OCI-LY1 (cell line): ENCODE measurements at regions not wholly inside any gene's neighbourhood (a gene's known extent, or its start where the extent isn't known, plus 50 kb on each side); places are given as distances from the start of the nearest gene placed in this dataset.

Experiments used
- H2AFZ ChIP-seq: fragments of 200-600 bp; sonication (generic), shearing (Covaris generic); 2 replicates; pipeline ENCODE4 v1.6.0; 2014; ENCODE audit warnings: antibody characterized with exemption, mild to moderate bottlenecking, low read length
- H3F3A ChIP-seq: fragments of 200-600 bp; sonication (generic), shearing (Covaris generic); 2 replicates; pipeline ENCODE4 v1.6.0; 2014; ENCODE audit warnings: mild to moderate bottlenecking, antibody characterized with exemption, low read length, moderate library complexity; ENCODE audit not compliant: insufficient read depth
- H3K27ac ChIP-seq: fragments of 200-600 bp; sonication (generic); 2 replicates; pipeline ENCODE4 v1.5.1; 2014; ENCODE audit warnings: low read length, mixed run types, mild to moderate bottlenecking, low read depth; ENCODE audit not compliant: poor library complexity, severe bottlenecking
- H3K27me3 ChIP-seq: fragments of 200-600 bp; sonication (generic); 2 replicates; pipeline ENCODE4 v1.6.0; 2014; ENCODE audit warnings: antibody characterized with exemption, mild to moderate bottlenecking, low read length, moderate library complexity; ENCODE audit not compliant: insufficient read depth
- H3K36me3 ChIP-seq: fragments of 200-600 bp; sonication (generic); 2 replicates; pipeline ENCODE4 v1.6.1; 2014; ENCODE audit warnings: mild to moderate bottlenecking, antibody characterized with exemption, low read length, moderate library complexity, mixed read lengths; ENCODE audit not compliant: insufficient read depth
- H3K4me1 ChIP-seq: fragments of 200-600 bp; sonication (generic); 2 replicates; pipeline ENCODE4 v1.5.1; 2014; ENCODE audit warnings: mild to moderate bottlenecking, low read length, moderate library complexity; ENCODE audit not compliant: insufficient read depth, severe bottlenecking
- H3K4me2 ChIP-seq: fragments of 200-600 bp; sonication (generic), shearing (Covaris generic); 2 replicates; pipeline ENCODE4 v1.6.1; 2014; ENCODE audit warnings: low read length
- H3K4me3 ChIP-seq: fragments of 200-600 bp; sonication (generic); 2 replicates; pipeline ENCODE4 v1.5.1; 2014; ENCODE audit warnings: low read length, low read depth, mild to moderate bottlenecking, mixed read lengths; ENCODE audit not compliant: poor library complexity, severe bottlenecking
- H3K79me2 ChIP-seq: fragments of 200-600 bp; shearing (Covaris generic); 2 replicates; pipeline ENCODE4 v1.6.1; 2016; ENCODE audit warnings: mixed run types, low read length, mixed read lengths; ENCODE audit not compliant: insufficient read depth
- H3K9ac ChIP-seq: fragments of 200-600 bp; sonication (generic), shearing (Covaris generic); 2 replicates; pipeline ENCODE4 v1.6.1; 2014; ENCODE audit warnings: mild to moderate bottlenecking, low read length, mixed read lengths
- H3K9me2 ChIP-seq: fragments of 200-600 bp; sonication (generic), shearing (Covaris generic); 2 replicates; pipeline ENCODE4 v1.6.1; 2014; ENCODE audit warnings: low read depth, mild to moderate bottlenecking, low read length, mixed read lengths
- H3K9me3 ChIP-seq: fragments of 200-600 bp; shearing (Covaris generic); 2 replicates; pipeline ENCODE4 v1.6.1; 2014; ENCODE audit warnings: low read length, mixed read lengths
- H4K20me1 ChIP-seq: fragments of 200-600 bp; sonication (generic), shearing (Covaris generic); 2 replicates; pipeline ENCODE4 v1.6.0; 2016; ENCODE audit warnings: mild to moderate bottlenecking, low read length; ENCODE audit not compliant: insufficient read depth
- CTCF ChIP-seq: fragments of 200-600 bp; sonication (generic), shearing (Covaris generic); IDR thresholded peaks from 2 replicates; pipeline ENCODE4 v1.5.1; 2017; ENCODE audit warnings: mild to moderate bottlenecking, antibody characterized with exemption, low read length, moderate library complexity, mixed read lengths
- EZH2 ChIP-seq: fragments of 200-600 bp; sonication (generic), shearing (Covaris generic); IDR thresholded peaks from 2 replicates; pipeline ENCODE4 v1.8.0; 2017; ENCODE audit warnings: borderline replicate concordance, mixed run types, mild to moderate bottlenecking, antibody characterized with exemption, low read length, moderate library complexity, mixed read lengths

GRCh38 chr20:51265361-51265760 lies 242.5 kb upstream of the KCNG1 start:
- H3F3A ChIP-seq, result no peaks in the 10 kb centered on the region
- no peaks in the 10 kb centered on the region for H3K79me2 ChIP-seq
- H3K9me2 ChIP-seq, result no peaks in the 10 kb centered on the region
- TF ChIP-seq EZH2, result no peak
- TF ChIP-seq CTCF, result no peak
- no peak overlapping the region for H3K27ac ChIP-seq
- no peaks in the 10 kb centered on the region for H4K20me1 ChIP-seq
- no peak overlapping the region for H3K9ac ChIP-seq
- H3K27me3 ChIP-seq, result no peaks in the 10 kb centered on the region
- no peak overlapping the region for H3K4me3 ChIP-seq
- H2AFZ ChIP-seq, result no peak overlapping the region
- no peak overlapping the region for H3K4me2 ChIP-seq
- no peaks in the 10 kb centered on the region for H3K36me3 ChIP-seq
- no peaks in the 10 kb centered on the region for H3K9me3 ChIP-seq
- no peaks in the 10 kb centered on the region for H3K4me1 ChIP-seq

GRCh38 chr20:51262240-51262639 lies 239.3 kb upstream of the KCNG1 start:
- Histone ChIP-seq H3K9me2 (no peaks in the 10 kb centered on the region), H3K4me2 (no peak overlapping the region), H3K79me2 (no peaks in the 10 kb centered on the region), H4K20me1 (no peaks in the 10 kb centered on the region), H3K36me3 (no peaks in the 10 kb centered on the region), H3F3A (no peaks in the 10 kb centered on the region), H2AFZ (no peak overlapping the region), H3K9ac (no peak overlapping the region), H3K9me3 (no peaks in the 10 kb centered on the region), H3K4me1 (no peaks in the 10 kb centered on the region), H3K4me3 (no peak overlapping the region), H3K27me3 (no peaks in the 10 kb centered on the region; the same call in 1 of the 2 replicates), H3K27ac (no peak overlapping the region)
- TF ChIP-seq CTCF, result no peak
- TF ChIP-seq EZH2, result no peak

GRCh38 chr20:51259455-51259854 lies 236.5 kb upstream of the KCNG1 start:
- Histone ChIP-seq H3K9me3 (no peaks in the 10 kb centered on the region), H3K9me2 (no peaks in the 10 kb centered on the region), H3K79me2 (no peaks in the 10 kb centered on the region), H4K20me1 (no peaks in the 10 kb centered on the region), H3K36me3 (no peaks in the 10 kb centered on the region; the same call in 1 of the 2 replicates), H3K9ac (no peak overlapping the region), H3F3A (no peaks in the 10 kb centered on the region), H3K27ac (no peak overlapping the region), H3K4me3 (no peak overlapping the region), H3K27me3 (no peaks in the 10 kb centered on the region; the same call in 1 of the 2 replicates), H2AFZ (no peak overlapping the region), H3K4me2 (no peak overlapping the region), H3K4me1 (no peaks in the 10 kb centered on the region)
- TF ChIP-seq CTCF, result no peak
- TF ChIP-seq EZH2, result no peak
